ENCODE measurements at regions not wholly inside any gene's neighbourhood (a gene's known extent, or its start where the extent isn't known, plus 50 kb on each side); places are given as distances from the start of the nearest gene placed in this dataset.
"Not testable (repeated sequence)": the region's sequence is repeated elsewhere in the genome, so short reads cannot be mapped to it uniquely, and the experiment has no call there.

DNA sequence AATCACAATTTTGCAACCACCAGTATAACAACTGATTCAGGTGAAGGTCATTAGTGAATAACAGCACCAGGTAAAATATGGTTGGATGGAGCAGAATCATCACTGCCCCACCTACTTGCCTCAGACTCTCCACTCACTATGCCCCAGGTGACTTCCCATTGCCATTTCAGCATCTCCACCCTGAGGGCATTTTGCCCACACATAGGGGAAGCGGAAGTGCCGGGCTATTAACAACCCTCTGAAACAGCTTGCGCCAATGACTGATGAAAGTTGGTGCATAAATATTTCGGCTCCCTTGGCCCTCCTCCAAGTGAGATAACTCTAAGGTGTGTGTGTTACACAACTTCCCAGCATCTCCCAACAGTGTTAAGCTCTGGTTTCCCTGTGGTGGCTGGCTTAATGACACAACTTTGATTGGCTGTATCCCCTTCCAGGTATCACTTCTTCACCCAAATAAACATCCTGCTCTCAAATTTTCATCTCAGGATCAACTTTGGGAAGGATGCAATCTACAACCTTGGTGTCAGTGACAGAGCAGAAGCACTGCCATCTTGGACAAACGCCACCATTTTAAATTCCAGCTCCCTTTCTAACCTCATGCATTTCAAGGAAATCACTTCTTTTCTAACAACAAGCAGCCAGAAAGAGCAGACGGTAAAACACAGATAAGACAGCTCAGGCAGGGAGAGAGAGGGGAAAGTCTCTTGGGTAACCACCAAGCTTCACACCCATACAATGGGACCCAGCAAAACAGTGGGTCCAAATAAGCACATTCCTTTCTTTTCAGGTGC, 73.6 kb upstream of the PPP2R5C start:
- no peak for DNase-seq
- no peaks in the 10 kb centered on the region for H3K27me3 ChIP-seq
- no peak overlapping the region for H3K4me3 ChIP-seq
- no peaks in the 10 kb centered on the region for H3K4me1 ChIP-seq
- H3K27ac ChIP-seq: no peak overlapping the region
- no peaks in the 10 kb centered on the region for H3K9me3 ChIP-seq
- intact Hi-C loops (cut with DNase I): no loop called here
- TF ChIP-seq, protein P1, sequence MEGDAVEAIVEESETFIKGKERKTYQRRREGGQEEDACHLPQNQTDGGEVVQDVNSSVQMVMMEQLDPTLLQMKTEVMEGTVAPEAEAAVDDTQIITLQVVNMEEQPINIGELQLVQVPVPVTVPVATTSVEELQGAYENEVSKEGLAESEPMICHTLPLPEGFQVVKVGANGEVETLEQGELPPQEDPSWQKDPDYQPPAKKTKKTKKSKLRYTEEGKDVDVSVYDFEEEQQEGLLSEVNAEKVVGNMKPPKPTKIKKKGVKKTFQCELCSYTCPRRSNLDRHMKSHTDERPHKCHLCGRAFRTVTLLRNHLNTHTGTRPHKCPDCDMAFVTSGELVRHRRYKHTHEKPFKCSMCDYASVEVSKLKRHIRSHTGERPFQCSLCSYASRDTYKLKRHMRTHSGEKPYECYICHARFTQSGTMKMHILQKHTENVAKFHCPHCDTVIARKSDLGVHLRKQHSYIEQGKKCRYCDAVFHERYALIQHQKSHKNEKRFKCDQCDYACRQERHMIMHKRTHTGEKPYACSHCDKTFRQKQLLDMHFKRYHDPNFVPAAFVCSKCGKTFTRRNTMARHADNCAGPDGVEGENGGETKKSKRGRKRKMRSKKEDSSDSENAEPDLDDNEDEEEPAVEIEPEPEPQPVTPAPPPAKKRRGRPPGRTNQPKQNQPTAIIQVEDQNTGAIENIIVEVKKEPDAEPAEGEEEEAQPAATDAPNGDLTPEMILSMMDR (IDR thresholded peaks at IDR 0.05): no peak
- no peaks in the 10 kb centered on the region for H3K36me3 ChIP-seq
- ATAC-seq: no peak

DNA sequence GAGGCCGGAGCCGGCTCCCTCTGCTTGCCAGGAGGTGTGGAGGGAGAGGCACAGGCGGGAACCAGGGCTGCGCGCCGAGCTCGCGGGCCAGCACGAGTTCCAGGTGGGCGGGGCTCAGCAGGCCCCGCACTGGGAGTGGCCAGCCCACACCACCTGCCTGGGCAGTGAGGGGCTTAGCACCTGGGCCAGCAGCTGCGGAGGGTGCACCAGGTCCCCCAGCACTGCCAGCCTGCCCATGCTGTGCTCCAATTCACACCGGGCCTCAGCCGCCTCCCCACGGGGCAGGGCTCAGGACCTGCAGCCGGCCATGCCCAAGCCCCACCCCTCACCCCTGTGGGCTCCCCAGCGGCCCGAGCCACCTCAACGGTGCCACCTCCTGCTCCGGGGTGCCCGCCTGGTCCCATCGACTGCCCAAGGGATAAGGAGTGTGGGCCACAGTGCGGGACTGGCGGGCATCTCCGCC, 72.4 kb upstream of the PPP2R5C start:
- H3K4me1 ChIP-seq: no peaks in the 10 kb centered on the region
- TF ChIP-seq, protein P1 (IDR thresholded peaks at IDR 0.05): no peak
- no peaks in the 10 kb centered on the region for H3K9me3 ChIP-seq
- H3K4me3 ChIP-seq: no peak overlapping the region
- no peaks in the 10 kb centered on the region for H3K36me3 ChIP-seq
- no peaks in the 10 kb centered on the region for H3K27me3 ChIP-seq
- H3K27ac ChIP-seq: no peak overlapping the region
- intact Hi-C loops (cut with DNase I): no loop called here
- DNase-seq: no peak
- ATAC-seq: peak; percentile 9

DNA sequence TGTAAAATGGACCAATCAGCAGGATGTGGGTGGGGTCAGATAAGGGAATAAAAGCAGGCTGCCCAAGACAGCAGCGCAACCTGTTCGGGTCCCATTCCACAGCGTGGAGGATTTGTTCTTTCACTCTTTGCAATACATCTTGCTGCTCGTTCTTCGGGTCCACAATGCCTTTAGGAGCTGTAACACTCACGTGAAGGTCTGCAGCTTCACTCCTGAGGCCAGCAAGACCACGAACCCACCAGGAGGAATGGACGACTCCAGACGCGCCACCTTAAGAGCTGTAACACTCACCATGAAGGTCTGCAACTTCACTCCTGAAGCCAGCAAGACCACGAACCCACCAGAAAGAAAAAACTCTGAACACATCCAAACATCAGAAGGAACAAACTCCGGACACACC, 71.5 kb upstream of the PPP2R5C start:
- ATAC-seq; H3K9me3 ChIP-seq; intact Hi-C loops (cut with DNase I); DNase-seq; H3K27me3 ChIP-seq; H3K36me3 ChIP-seq; H3K4me1 ChIP-seq; H3K4me3 ChIP-seq; H3K27ac ChIP-seq: not testable (repeated sequence)

DNA sequence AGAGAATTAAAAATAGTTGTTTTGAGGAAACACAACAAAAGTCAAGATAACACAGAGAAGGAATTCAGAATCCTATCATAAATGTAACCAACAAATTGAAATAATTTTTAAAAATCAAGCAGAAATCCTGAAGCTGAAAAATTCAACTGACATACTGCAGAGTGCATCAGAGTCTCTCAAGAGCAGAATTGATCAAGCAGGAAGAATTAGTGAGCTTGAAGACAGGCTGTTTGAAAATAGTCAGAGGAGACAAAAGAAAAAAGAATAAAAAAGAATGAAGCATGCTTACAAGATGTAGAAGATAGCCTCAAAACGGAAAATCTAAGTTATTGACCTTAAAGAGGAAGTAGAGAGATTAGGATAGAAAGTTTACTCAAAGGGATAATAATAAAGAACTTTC, 65.8 kb upstream of the PPP2R5C start:
- intact Hi-C loops (cut with DNase I): no loop called here
- Histone ChIP-seq H3K36me3 (no peaks in the 10 kb centered on the region), H3K9me3 (no peaks in the 10 kb centered on the region), H3K4me1 (no peaks in the 10 kb centered on the region), H3K27me3 (no peaks in the 10 kb centered on the region), H3K4me3 (no peak overlapping the region), H3K27ac (no peak overlapping the region)
- no peak for ATAC-seq
- no peak for DNase-seq
- TF ChIP-seq, protein P1 (IDR thresholded peaks at IDR 0.05): no peak

DNA sequence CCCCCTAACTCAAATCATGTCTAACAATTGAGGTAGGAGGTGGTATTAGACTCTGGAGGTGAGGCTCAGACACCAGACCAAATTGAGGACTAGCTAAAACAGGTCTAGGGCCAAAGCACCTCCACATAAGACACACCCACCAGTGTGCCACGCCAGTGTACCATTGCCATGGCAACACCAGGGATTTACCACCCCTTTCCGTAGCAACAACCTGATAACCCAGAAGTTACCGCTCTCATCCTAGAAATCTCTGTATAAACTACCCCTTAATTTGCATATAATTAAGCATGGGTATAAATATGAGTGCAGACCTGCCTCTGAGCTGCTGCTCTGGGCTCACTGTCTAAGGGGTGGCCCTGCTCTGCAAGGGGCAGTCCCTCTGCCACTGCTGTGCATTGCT, 57.4 kb upstream of the PPP2R5C start:
- Histone ChIP-seq H3K36me3 (no peaks in the 10 kb centered on the region), H3K9me3 (no peaks in the 10 kb centered on the region), H3K27me3 (no peaks in the 10 kb centered on the region), H3K4me1 (peaks cover 25% of the 10 kb centered on the region), H3K27ac (no peak overlapping the region), H3K4me3 (no peak overlapping the region)
- intact Hi-C loops (cut with DNase I): no loop called here
- TF ChIP-seq, protein P1 (IDR thresholded peaks at IDR 0.05): no peak
- DNase-seq (no peak), ATAC-seq (no peak)

DNA sequence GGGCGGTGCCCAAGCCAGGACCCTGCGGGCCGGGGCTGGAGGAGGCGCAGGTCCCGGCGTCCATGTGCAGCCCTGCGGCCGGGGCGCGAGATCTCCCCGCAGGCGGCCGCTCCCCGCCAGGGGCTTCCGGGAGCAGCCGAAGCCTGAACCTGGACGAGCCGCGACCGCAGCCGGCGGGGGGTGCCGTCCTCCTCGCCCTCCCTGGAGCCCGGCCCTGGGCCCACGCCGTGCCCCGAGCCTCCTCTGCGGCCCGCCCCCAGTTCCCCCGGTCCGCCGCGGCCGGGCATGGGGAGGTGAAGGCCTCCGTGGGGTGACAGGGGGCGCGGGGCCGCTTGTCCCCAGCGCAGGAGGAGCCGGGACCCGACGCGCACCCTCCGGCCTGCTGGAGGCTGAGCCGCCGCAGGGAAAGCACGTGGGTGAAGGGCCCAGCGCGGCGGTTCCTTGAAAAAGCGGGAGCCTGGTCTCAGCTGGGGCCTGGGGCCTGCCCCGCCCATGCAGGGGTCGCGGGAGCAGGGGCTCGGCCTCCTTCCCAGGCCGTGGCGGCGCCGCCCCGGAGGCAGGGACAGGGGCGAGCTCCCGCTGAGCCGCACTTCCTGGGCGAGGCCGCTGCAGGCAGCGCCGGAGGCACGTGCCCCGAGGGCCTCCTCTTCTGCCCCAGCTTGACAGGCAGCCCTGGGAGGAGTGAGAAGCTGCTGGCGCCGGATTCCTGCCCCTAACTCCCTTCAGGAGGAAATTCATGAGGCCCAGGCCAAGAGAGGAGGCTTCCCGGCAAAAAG, 55.6 kb upstream of the PPP2R5C start:
- intact Hi-C loops (cut with DNase I): no loop called here
- peaks cover 25% of the 10 kb centered on the region for H3K4me1 ChIP-seq
- H3K36me3 ChIP-seq: no peaks in the 10 kb centered on the region
- H3K4me3 ChIP-seq: peak overlapping the region; percentile 50
- TF ChIP-seq, protein P1 (IDR thresholded peaks at IDR 0.05): no peak
- DNase-seq (peak; percentile 88), ATAC-seq (peak; percentile 88)
- no peaks in the 10 kb centered on the region for H3K27me3 ChIP-seq
- H3K27ac ChIP-seq: peak overlapping the region; percentile 86
- H3K9me3 ChIP-seq: no peaks in the 10 kb centered on the region

Data from upper lobe of right lung (tissue), 1 donor.